Large intestine (tissue), 3 donors: ENCODE measurements at regions not wholly inside any gene's neighbourhood (a gene's known extent, or its start where the extent isn't known, plus 50 kb on each side); places are given as distances from the start of the nearest gene placed in this dataset.

Experiments used
- DNase-seq, 2 donors: peaks; one replicate each; pipeline versions ENCODE4 v3.0.0 to v3.0.0-alpha.2; 2013
- H3K27ac ChIP-seq: one replicate; pipeline ENCODE4 v1.5.1; 2013; ENCODE audit warnings: low read length
- H3K27me3 ChIP-seq: 2 replicates; pipeline ENCODE4 v1.6.1; 2013; ENCODE audit warnings: low read length; ENCODE audit not compliant: control insufficient read depth, insufficient read depth
- H3K36me3 ChIP-seq: 2 replicates; pipeline ENCODE4 v1.6.1; 2013; ENCODE audit warnings: low read length; ENCODE audit not compliant: control insufficient read depth, insufficient read depth
- H3K4me1 ChIP-seq: one replicate; pipeline ENCODE4 v1.6.1; 2013; ENCODE audit warnings: low read length; ENCODE audit not compliant: control insufficient read depth, insufficient read depth
- H3K4me3 ChIP-seq: one replicate; pipeline ENCODE4 v1.5.1; 2013; ENCODE audit warnings: low read length
- H3K9me3 ChIP-seq: one replicate; pipeline ENCODE4 v1.6.1; 2013; ENCODE audit warnings: mild to moderate bottlenecking, low read depth, low read length, moderate library complexity; ENCODE audit not compliant: control insufficient read depth
- WGBS: methylation state at CpG from one replicate; pipeline ENCODE4 v1.1.5; 2013; ENCODE audit warnings: low lambda C conversion rate; ENCODE audit not compliant: insufficient coverage; 5-methylcytosine and 5-hydroxymethylcytosine counted together

DNA sequence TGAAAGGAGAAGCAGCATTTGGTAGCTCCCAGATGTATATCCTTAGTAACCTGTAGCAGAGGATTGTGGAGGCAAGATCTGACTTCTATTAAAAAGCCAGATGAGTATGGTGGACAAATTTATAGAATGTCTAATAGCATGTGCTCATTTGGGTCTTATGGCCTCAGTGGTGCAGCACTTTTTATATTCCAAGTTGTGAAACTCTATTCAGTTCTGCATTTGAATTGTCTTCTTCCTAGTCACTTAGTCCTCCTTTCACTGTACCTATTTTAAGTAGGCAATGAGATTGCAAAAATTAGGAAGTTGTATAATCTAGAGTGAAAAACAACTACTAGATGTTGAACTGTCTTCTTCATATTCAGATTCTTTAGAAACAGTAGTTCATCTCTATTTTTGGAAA, 412.5 kb upstream of the PCDH9 start:
- no peaks in the 10 kb centered on the region for H3K9me3 ChIP-seq
- DNase-seq = no peak
- H3K4me3 ChIP-seq = no peak overlapping the region
- H3K27me3 ChIP-seq = no peaks in the 10 kb centered on the region
- H3K36me3 ChIP-seq = no peaks in the 10 kb centered on the region
- H3K27ac ChIP-seq = no peak overlapping the region
- no peaks in the 10 kb centered on the region for H3K4me1 ChIP-seq

DNA sequence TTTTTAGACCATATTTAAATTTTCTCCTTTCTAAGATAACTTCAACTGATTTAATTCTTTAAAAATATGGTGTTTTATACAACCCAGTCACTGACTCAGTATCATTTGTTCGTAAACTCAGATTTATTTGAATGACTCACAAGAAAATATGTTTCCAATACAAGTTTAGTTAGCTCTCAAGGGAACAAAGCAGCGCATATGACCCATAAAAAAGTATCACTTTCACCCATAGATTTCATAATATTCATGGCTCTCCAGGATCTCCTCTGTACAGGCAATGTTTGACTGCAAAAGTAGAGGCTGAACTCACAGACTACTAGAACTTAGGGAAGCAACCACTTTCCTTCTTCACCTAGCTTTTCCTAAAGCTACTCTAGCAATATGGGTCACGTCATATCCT, 405.6 kb upstream of the PCDH9 start:
- no peaks in the 10 kb centered on the region for H3K27me3 ChIP-seq
- H3K4me1 ChIP-seq = no peaks in the 10 kb centered on the region
- WGBS = no CpG with 5 or more reads among the region's 3 CpGs
- H3K27ac ChIP-seq = no peak overlapping the region
- no peaks in the 10 kb centered on the region for H3K9me3 ChIP-seq
- no peak overlapping the region for H3K4me3 ChIP-seq
- H3K36me3 ChIP-seq = no peaks in the 10 kb centered on the region
- DNase-seq = no peak

DNA sequence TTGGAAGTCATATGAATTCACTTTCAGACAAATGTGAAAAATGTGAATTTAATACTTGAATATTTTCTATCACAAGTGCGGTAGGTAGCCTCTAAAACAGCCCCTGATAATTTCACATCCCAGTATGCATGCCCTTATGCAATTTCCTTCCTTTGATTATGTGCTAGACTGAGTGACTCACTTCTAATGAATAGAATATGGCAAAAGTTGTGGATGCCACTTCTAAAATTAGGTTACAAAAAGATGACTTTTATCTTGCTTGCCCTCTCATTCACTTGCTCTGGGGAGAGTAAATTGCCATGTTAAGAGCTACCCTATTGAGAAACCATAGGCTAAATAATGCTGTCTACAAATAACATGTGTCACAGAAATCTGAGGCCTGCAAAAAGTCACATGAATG, 402.5 kb upstream of the PCDH9 start:
- Histone ChIP-seq H3K36me3 (no peaks in the 10 kb centered on the region), H3K27me3 (no peaks in the 10 kb centered on the region), H3K4me1 (no peaks in the 10 kb centered on the region), H3K27ac (no peak overlapping the region), H3K4me3 (no peak overlapping the region), H3K9me3 (no peaks in the 10 kb centered on the region)
- 100% methylated on average over 1 of the region's 1 CpG for WGBS
- no peak for DNase-seq

GRCh38 chr13:67630640-67631039, 400.5 kb upstream of the PCDH9 start:
- no peak for DNase-seq
- Histone ChIP-seq H3K36me3 (no peaks in the 10 kb centered on the region), H3K9me3 (no peaks in the 10 kb centered on the region), H3K27ac (no peak overlapping the region), H3K4me3 (no peak overlapping the region), H3K4me1 (no peaks in the 10 kb centered on the region), H3K27me3 (no peaks in the 10 kb centered on the region)
- WGBS = no CpG with 5 or more reads among the region's 3 CpGs

- no peaks in the 10 kb centered on the region for H3K9me3 ChIP-seq
- no peaks in the 10 kb centered on the region for H3K4me1 ChIP-seq
- H3K36me3 ChIP-seq = no peaks in the 10 kb centered on the region
- no peak for DNase-seq
- no peak overlapping the region for H3K27ac ChIP-seq
- H3K27me3 ChIP-seq = no peaks in the 10 kb centered on the region
- WGBS = no CpG with 5 or more reads among the region's 2 CpGs
- H3K4me3 ChIP-seq = no peak overlapping the region
These were observed 393.5 kb upstream of the PCDH9 start for GRCh38 chr13:67623630-67624029.

DNA sequence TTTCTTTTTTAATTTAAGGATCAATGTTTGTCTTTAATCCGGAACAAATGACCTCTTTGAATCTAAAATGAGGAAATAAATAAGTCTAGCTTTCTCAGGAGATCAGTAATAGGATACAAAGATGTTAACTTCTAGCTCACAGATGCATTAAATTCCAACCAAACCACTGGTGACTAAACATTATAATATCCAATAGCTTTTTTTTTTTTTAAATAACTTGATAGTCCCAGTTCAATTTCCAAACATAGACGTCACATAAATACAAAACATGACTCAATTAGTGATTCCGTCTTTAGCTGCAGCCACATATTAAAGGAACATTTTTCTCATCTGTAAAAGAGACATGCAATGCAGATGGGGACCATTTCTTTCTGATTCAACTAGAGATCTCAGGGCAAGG, 390.5 kb upstream of the PCDH9 start:
- H3K4me3 ChIP-seq = no peak overlapping the region
- H3K9me3 ChIP-seq = no peaks in the 10 kb centered on the region
- no peaks in the 10 kb centered on the region for H3K27me3 ChIP-seq
- no peaks in the 10 kb centered on the region for H3K4me1 ChIP-seq
- H3K27ac ChIP-seq = no peak overlapping the region
- 100% methylated on average over 1 of the region's 3 CpGs for WGBS
- no peak for DNase-seq
- H3K36me3 ChIP-seq = no peaks in the 10 kb centered on the region

GRCh38 chr13:67619995-67620380, 389.9 kb upstream of the PCDH9 start:
- no CpG with 5 or more reads among the region's 2 CpGs for WGBS
- no peaks in the 10 kb centered on the region for H3K9me3 ChIP-seq
- no peak overlapping the region for H3K27ac ChIP-seq
- H3K4me1 ChIP-seq = no peaks in the 10 kb centered on the region
- no peak for DNase-seq
- no peaks in the 10 kb centered on the region for H3K27me3 ChIP-seq
- no peak overlapping the region for H3K4me3 ChIP-seq
- no peaks in the 10 kb centered on the region for H3K36me3 ChIP-seq

GRCh38 chr13:67619351-67619994, 389.3 kb upstream of the PCDH9 start:
- Histone ChIP-seq H3K4me3 (no peak overlapping the region), H3K36me3 (no peaks in the 10 kb centered on the region), H3K9me3 (no peaks in the 10 kb centered on the region), H3K27ac (no peak overlapping the region), H3K4me1 (no peaks in the 10 kb centered on the region), H3K27me3 (no peaks in the 10 kb centered on the region)
- DNase-seq = no peak

DNA sequence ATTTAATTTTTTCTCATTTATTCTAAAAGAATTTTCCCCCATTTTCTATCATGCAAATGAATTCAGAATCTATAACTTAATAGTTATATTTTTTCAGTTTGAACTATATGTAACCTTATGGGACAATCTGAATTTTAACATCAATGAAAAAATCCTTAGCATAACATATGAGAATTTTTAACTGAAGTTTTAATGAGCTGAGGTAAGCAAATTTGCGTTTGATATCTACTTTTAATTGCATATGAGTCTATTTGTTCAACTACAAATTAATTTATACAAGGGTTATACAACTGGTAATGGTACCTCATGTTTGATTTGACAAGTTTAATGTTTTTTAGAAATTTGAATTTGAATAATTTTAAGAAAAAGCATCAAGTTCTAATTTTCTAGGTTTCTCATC, 384.4 kb upstream of the PCDH9 start:
- no peaks in the 10 kb centered on the region for H3K9me3 ChIP-seq
- H3K4me3 ChIP-seq = no peak overlapping the region
- no peak overlapping the region for H3K27ac ChIP-seq
- no peaks in the 10 kb centered on the region for H3K4me1 ChIP-seq
- H3K36me3 ChIP-seq = no peaks in the 10 kb centered on the region
- WGBS = 100% methylated on average over 1 of the region's 1 CpG
- H3K27me3 ChIP-seq = no peaks in the 10 kb centered on the region
- DNase-seq = no peak

DNA sequence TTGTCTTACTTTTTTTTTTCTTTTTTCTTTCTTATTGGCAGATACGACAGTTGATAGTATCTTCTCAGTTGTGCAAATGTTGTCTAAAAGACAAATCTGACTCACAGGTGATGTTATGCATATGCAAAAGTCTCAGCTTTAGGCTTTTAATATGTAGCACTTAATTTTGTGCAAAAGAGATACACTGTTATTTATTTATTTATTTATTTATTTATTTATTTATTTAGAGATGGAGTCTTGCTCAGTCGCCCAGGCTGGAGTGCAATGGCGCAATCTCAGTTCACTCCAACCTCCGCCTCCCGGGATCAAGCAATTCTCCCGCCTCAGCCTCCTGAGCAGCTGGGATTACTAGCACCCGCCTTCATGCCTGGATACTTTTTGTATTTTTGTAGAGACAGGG, 383.9 kb upstream of the PCDH9 start:
- H3K27ac ChIP-seq = no peak overlapping the region
- H3K36me3 ChIP-seq = no peaks in the 10 kb centered on the region
- H3K4me3 ChIP-seq = no peak overlapping the region
- H3K9me3 ChIP-seq = no peaks in the 10 kb centered on the region
- no peaks in the 10 kb centered on the region for H3K27me3 ChIP-seq
- no peak for DNase-seq
- 94% methylated on average over 2 of the region's 7 CpGs for WGBS
- H3K4me1 ChIP-seq = no peaks in the 10 kb centered on the region

- Histone ChIP-seq H3K4me1 (no peaks in the 10 kb centered on the region), H3K27me3 (no peaks in the 10 kb centered on the region), H3K27ac (no peak overlapping the region), H3K9me3 (no peaks in the 10 kb centered on the region), H3K4me3 (no peak overlapping the region), H3K36me3 (no peaks in the 10 kb centered on the region)
- DNase-seq = no peak
- WGBS = 80% methylated on average over 1 of the region's 4 CpGs
These were observed 358.5 kb upstream of the PCDH9 start for GRCh38 chr13:67588607-67589006.
